ENCODE measurements at regions not wholly inside any gene's neighbourhood (a gene's known extent, or its start where the extent isn't known, plus 50 kb on each side); places are given as distances from the start of the nearest gene placed in this dataset.

DNA sequence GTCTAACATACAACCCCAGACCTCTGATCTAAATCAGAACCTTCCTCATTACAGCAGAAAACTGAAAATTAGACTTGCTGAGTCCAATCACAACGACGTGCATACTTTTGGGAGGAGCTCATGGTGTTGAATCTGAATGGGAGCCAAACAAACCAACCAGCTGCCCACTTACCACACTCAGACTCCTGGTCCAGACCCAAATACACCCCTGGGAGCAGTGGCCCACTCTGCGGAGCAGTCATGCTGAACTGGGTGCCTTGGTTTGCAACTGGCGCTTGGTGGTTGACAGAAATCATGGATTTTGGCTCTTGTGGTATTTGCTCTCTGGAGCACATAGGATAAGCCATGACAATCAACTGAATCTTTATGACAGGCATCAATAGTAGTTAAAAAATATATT, 253.6 kb upstream of the TNP1 start:
- TF ChIP-seq, protein P1, sequence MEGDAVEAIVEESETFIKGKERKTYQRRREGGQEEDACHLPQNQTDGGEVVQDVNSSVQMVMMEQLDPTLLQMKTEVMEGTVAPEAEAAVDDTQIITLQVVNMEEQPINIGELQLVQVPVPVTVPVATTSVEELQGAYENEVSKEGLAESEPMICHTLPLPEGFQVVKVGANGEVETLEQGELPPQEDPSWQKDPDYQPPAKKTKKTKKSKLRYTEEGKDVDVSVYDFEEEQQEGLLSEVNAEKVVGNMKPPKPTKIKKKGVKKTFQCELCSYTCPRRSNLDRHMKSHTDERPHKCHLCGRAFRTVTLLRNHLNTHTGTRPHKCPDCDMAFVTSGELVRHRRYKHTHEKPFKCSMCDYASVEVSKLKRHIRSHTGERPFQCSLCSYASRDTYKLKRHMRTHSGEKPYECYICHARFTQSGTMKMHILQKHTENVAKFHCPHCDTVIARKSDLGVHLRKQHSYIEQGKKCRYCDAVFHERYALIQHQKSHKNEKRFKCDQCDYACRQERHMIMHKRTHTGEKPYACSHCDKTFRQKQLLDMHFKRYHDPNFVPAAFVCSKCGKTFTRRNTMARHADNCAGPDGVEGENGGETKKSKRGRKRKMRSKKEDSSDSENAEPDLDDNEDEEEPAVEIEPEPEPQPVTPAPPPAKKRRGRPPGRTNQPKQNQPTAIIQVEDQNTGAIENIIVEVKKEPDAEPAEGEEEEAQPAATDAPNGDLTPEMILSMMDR (IDR thresholded peaks at IDR 0.05): no peak
- no peak for TF ChIP-seq POLR2A (IDR thresholded peaks at IDR 0.05)

All from testis (tissue), 2 donors.